NCI-H2227 (cell line): ENCODE measurements at regions not wholly inside any gene's neighbourhood (a gene's known extent, or its start where the extent isn't known, plus 50 kb on each side); places are given as distances from the start of the nearest gene placed in this dataset.
"Not testable (repeated sequence)": the region's sequence is repeated elsewhere in the genome, so short reads cannot be mapped to it uniquely, and the experiment has no call there.

Source experiments
- DNase-seq: peaks from one replicate; lab custom pipeline; 2025; ENCODE audit not compliant: unreplicated experiment; lab: John Stamatoyannopoulos, UW

DNA sequence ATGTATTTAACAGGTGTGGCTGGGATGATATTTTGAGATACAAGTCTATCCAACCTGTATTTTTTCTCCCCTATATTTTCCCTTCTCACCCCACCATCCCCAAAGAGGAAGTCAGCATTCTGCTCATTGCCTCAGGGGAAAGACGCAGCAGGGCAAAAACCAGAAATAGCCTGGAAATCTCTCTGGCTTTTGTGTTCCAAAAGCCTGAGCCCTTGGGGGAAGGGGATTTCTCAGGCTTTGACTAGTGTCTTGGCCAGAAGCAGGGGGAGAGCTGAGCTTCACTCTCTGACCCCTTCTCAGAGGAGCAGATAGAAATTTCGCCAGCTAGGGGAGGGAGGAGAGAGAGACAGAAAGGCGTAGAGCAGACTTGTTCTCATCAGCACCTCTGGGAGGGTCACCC lies 244.7 kb downstream of the RRAGC start:
- no peak for DNase-seq

DNA sequence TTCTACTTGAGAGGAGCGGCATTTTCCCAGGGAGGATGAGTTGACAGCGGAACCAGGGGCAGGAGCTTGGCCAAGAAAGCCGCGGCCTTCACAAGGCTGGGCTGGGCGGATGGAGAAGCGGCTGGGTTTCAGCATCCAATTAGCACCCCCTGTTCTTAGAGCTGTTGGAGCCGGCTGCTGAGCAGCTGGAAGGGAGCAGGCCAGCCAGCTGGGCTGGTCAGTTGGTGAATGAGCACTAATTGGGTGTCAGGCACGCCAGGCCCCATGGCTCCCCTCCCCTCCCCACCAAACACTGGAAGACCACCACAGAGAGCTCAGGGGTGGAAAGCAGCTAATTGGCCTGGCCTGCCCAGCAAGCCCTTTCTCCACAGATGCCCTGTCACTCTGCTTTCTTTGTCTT lies 245.6 kb downstream of the RRAGC start:
- peak; percentile 64 for DNase-seq

DNA sequence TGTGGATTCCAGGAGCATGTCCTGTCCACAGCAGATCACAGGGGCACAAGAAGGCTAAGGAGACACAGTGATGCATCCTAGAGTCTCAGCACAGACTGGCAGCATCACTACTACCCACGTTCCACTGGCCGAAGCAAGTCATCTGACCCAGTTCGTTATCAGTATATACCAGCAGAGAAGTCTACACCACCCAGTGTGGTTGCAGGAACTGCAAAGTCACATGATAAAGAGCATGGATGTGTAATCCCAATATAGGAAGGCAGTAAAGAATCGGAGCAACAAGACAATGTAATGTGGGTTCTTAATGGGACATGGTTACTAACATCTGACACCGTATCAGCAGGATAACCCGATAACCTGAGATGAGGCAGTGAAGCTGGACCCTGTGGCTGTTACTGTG lies 246.6 kb downstream of the RRAGC start:
- no peak for DNase-seq

DNA sequence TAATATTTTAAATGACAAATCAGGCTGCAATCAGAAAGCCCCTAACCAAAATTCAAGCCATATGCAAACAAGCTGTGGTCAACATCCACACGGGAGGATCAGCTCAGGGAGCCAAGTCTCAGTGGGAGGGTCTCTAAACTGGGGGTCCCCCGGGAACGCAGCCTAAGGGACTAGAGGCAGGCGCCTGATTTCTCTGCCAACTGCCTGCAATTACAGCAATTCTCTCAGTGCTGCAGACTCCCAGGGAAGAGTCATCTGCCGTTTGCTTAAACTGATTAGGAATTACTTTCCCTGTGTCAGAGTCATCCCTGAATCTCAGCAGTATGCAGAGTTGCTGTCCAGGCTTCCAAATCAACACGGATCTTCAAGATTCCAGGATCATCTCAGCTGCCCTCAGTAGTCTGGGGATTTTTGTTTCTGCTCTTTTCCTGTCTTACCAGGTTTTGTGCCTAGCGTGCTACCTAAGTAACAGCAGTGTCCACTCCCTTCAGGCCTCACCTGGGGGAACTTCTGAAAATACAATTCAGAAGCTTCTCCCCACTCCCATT lies 247.8 kb downstream of the RRAGC start:
- peak; percentile 25 for DNase-seq

DNA sequence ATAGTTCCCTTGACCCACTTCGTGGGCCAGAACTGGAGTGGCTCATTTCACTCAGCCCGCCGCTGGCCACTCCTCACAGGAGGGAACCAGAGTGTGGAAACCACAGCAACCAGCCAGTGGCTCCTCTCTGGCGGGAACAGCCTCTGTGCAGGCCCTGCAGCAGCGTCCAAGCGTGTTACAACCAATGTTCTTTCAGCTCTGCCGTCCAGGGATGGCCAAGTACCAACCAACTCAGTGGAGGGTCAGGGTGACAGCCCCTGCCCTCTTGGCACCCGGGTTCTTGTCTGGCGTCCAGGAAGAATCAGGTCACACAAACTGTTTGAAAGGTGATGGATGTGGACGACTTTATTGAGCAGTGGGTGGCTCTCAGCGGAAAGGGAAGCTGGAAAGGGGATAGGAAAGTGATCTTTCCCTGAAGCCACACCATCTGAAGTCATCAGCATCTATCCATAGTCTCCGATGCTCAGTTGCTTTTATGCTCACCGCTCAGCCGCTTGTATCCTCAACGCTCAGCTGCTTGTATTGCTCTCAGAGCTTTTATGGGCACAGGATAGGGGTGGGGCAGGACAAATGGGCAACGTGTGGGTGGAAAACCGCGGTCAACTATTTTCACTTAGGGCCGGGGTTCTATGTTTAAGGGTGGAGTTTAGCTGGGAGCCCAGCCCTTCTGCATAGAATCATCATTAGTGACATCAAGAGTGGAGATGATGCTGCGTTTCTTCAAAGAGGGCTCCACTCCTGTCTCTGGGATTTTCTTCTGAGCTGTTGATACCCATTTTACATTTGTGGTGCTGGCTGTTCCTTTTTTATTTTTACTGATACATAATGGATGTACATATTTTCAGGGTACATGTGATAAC lies 250.2 kb downstream of the RRAGC start:
- no peak for DNase-seq

DNA sequence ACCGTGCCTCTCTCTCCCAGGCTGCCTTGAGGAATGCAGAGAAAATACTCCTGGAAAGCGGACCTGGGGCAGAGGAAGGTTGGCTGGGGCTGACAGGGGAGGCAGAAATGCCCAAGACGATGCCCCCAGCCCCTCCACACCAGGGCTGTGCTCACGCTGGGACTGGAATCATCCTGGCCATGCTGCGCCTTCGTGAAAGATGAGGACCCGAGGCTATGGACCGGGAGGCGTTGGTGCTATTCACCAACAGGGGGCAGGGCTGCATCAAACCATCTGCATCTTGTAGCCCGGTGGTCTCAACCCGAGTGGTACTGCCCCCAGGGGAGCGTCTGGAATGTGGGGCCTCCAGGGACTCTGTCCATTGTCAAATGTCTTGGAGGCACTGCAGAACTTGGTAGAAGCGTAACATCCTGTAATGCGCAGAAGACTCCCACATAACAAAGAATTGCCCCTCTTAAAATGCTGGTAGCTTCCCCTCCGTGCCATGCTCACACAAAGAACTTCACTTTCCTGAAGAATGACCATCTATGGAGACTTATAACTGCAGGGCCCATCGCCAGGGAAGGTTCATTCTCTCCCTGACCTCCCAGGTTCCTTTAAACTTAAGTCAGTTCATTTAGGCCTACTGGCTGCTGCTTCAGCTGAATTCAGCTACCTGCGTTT lies 251.2 kb downstream of the RRAGC start:
- peak; percentile 38 for DNase-seq

DNA sequence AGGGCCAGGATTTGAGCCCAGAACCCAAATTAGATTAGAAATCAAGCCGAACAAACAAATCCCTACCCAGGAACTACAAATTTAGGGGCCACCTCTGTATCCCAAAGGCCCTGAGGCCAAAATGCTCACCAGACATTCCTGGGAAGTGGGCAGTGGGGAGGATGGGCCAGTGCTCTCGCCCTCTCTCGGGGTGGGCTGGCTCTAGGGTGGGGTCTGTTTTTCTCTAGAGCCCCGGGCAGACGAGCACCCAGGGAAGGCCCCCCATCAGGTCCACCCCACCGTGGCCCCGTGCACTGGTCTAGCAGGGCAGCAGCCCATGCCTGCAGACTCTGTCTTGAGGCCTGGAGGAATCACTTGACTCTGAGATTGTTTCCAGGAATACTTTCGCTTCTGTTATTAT lies 252.0 kb downstream of the RRAGC start:
- DNase-seq: no peak

DNA sequence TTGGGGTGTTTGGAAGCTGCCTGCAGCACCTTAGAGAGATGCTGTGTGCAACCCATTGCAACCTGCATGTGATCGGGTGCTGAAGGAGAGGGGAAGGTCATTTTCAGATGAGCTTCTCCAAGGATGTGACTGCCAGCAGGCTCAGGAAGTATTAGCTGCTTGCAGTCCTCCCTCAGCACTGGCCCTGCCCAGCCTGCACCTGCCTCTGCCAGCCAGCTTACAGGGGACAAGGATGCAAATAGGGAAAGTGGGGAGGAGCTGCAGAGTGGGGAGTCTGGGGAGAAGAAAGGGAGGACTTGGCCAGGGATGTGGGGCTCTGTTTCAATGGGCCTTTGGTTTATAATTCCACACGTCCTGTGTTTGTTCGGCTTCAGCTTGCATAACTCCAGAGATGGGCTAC lies 254.5 kb downstream of the RRAGC start:
- DNase-seq: no peak

DNA sequence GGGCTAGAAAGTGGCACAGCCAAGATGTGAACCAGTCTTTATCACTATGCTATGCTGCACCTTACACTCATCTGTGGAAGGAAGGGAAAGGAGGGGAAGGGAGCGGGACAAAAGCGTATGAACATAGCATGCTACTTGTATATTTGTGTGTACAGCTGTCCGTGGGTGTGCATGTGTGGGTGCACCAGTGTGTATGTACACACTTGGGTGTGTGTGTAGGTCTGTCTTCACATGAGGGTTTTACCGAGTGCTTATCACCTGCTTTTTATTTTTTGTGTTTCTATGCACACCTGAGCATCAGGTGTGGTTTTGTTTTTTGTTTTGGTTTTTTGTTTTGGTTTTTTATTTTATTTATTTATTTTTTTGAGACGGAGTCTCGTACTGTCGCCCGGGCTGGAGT lies 255.7 kb downstream of the RRAGC start:
- no peak for DNase-seq

DNA sequence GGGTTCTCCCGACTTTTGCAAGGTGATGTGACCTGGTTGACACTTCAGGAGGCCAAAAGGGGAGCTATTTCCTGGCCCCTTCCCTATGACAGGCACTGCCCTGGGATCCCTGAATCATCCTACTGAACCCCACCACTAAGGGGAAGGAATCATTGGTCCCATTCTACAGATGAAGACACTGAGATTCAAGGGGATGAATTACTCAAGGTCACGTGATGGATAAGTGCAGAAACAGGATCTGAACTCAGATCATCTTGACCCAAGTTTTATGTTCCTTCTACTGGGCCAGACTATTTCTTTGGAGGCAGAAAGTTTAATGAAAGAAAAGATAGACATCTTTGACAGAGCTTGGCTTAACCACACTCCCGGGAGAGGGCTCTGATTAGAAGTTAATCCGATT lies 258.7 kb downstream of the RRAGC start:
- DNase-seq: no peak

DNA sequence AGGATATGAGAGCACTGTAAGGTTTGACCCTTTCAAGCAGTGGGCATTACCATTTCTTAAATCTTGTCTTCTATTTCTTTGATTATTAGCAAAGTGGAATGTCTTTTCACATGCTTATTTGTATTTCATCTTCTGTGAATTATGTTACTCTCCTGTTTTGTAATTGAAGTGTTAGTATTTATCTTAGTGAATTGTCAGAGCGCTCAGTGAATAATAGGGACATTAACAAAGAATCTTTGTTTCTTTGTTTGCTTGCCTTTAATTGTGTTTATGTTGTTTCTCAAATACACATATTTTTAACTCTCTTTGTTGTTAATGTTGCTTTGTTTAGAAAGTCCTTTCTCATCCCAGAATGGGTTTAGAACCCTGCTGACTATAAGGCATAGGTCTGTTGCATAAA lies 259.3 kb downstream of the RRAGC start:
- DNase-seq: no peak

DNA sequence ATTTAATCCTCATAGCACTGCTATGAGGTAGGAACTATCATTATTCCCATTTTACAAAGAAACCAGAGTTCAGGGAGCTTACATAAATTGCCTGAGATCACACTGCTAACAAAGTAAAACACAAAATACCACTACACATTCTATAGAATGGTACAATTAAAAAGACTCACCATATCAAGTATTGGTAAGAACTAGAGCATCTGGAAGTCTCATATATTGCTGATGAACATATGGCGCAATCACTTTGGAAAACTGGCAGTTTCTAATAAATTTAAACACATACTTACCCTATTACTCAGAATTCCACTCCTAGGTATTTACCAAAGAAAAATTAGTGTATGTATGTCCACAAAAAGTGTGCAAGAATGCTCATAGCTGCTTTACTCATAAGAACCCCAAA lies 261.5 kb downstream of the RRAGC start:
- no peak for DNase-seq

DNA sequence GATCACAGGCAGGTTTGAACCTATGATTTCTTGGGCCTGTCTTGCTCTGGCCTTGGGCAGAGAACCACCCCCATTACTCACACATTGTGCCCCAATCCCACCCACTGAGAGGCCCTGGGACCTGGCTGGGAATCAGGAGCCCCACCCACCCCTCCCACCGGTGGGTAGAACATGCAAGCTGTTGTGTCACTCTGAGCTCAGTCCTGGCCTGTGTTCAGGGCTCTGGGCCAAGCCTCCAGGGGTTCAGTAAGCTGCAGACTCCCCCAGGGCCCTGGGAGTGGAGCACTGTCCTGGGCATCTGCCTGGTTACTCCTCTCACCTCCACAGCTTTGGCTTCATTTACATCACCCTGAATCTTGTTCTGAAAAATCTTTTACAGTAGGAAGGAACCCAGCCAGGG lies 270.5 kb downstream of the RRAGC start:
- DNase-seq: no peak

DNA sequence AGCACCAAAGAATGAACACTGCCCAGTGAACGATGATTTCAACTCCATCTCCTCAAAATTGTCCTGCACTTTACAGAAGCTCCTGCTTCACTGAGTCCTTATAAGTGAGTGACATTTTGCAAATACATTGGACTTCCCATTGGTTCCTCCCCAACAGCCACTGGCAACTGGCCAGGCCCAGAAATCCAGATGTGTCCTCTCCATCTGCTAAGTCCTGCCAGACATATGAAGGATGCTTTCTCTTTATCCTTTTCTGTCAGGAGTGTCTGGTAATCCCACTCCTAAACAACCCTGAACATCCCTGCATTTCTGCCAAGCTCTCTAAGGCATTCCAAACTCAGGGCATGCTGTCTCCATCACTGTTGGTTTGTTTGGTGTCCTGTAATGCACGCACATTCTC lies 271.8 kb downstream of the RRAGC start:
- DNase-seq: no peak

DNA sequence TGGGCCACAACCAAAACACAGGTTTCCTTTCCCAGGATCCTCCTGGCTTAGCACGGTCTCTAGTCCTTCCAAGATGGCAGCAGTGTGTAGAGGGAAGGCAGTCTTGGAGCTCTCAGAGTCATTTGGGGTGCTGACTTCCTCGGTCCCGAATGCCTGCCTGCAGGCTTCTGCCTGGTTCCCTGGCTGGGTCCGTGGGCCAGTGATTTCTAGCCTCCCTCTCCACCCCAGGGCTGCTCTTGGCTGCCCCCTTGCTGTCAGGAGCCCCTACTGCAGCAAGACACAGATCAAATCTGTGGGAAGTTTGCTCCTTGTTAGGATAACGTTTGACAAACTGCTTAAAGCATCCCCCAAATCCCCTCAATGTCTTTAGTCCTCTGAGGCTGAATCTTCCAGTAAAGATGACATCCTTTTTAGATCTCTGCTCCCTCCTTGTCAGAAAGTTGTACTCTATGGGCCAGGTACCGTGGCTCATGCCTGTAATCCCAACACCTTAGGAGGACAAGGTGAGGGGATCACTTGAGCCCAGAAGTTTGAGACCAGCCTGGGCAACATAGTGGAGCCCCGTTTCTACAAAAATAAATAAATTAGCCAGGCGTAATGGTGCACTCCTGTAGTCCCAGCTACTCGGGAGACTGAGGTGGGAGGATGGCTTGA lies 272.5 kb downstream of the RRAGC start:
- DNase-seq: peak; percentile 62

DNA sequence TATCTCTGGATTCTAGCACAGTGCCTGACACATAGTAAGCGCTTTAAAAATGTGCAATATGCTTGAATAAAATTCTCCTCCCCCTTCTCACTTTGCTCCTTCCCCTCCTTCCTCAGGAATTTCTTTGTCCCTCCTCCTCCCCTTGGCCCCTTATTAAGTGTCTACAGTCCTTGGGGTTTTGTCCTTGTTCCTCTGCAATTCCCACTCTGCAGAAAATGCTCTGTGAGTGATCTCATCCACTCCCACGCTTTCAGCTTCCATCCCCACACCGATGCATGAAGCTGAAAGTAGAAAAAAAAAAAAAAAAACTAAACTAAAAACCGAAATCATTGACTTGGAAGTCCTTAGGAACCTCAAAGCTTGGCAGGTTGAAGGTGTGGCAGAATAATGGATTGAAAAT lies 273.6 kb downstream of the RRAGC start:
- no peak for DNase-seq

DNA sequence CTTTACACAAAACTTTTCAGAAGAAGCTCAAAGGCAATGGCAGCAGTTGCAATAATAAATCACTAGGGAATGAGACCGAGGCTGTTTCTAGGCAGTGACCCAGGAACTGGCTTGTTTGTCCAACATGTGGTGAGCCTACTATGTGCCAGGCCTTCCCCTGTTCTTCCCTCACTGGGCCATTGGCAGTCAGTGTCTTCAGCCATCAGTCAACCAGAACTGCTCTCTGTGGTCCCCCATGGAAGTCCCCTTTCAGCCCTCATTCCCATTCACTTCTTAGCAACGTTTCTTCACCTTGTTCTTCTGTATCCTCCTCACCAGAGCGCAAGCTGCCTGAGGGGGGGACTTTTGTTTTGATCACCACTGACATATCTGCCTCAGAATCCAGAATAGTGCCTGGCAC lies 274.1 kb downstream of the RRAGC start:
- no peak for DNase-seq

DNA sequence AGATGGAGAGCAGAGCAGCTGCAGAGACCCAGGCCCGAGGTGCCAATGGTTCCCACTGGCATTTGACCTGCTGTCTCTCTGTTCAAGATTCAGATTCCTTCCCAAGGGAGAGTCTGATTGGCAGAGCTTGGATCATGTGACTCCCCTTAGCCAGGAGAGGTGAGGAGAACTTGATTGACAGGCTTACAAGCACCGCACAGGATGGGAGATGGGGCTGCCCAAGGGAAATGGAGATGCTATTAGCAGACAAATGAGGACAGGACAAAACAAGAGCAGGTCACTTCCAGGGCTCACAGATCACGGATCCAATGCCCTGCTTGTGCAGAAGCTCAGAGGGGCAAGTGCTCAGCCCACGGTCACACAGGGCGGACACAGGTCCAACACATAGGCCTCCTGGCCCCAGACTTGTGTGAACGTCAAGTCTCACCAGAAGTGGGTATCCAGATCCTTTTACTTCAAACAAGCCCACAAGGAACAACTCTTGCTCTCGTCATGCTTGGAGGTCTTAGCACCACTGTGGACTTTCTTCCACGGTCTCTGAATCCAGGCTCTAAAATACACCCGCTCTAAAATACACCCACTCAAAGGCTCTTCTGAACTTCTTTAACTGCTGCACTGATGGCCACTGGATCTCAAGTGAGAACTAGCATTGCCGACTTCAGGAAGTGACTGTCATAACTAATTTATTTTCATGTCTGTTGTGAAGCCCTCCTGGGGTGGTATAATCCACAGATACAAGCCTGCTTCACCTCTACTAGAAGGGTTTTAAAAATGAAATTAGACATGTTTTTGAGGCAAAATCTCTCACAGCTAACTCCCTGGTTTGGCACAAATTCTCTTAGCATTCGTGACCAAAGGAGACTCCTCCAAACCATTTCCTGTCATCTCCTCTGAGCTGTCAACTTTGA lies 274.9 kb downstream of the RRAGC start:
- DNase-seq: no peak

DNA sequence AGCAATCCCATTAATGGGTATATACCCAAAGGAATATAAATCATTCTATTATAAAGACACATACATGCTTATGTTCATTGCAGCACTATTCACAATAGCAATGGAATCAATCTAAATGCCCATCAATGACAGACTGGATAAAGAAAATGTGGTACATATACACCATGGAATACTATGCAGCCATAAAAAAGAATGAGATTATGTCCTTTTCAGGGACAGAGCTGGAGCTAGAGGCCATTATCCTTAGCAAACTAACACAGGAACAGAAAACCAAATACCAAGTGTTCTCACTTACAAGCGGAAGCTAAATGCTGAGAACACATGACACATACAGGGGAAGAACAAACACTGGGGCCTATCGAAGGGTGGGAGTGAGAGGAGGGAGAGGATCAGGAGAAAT lies 276.3 kb downstream of the RRAGC start:
- not testable (repeated sequence) for DNase-seq

DNA sequence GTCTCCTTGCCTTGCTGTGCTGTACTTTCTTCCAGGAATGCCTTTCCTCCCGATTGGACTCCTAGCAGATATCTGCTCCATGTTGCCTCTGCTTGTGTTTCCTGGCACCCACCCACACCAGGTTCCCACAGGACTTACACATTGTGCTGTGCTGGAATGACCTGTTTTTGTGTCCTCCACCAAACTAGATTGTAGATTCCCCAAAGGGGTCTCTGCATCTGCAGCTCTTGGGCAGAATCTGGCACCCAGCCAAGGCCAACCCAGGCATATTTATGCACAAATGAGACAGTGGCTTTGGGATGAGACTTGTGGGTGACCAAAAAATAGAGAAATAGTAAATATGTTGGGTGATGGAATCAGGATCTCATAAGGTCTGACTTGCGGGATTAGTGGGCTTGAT lies 278.2 kb downstream of the RRAGC start:
- no peak for DNase-seq

DNA sequence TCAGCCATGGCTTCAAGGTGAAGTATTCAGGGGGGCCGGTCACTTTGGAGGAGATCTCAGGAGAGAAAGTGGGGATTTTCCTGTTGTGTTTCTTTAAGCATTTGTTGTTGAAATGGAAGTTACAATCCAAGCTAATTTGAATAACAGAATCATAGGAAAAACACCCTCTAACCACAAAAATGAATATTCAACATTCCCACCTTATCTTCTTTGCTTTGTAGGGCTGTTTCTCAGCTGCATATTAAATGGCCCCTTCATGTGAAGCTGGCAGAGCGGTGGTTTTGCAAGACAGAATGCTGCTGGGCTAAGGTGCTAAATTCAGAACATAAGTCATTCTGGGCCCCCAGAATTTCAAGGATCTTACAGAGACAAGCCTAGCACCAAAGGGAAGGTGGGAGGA lies 279.0 kb downstream of the RRAGC start:
- no peak for DNase-seq
